OCI-M2 (cell line): ENCODE measurements at regions not wholly inside any gene's neighbourhood (a gene's known extent, or its start where the extent isn't known, plus 50 kb on each side); places are given as distances from the start of the nearest gene placed in this dataset.

ENCODE experiments used
- DNase-seq: peaks from one replicate; lab custom pipeline; 2025; ENCODE audit not compliant: unreplicated experiment; lab: John Stamatoyannopoulos, UW

DNA sequence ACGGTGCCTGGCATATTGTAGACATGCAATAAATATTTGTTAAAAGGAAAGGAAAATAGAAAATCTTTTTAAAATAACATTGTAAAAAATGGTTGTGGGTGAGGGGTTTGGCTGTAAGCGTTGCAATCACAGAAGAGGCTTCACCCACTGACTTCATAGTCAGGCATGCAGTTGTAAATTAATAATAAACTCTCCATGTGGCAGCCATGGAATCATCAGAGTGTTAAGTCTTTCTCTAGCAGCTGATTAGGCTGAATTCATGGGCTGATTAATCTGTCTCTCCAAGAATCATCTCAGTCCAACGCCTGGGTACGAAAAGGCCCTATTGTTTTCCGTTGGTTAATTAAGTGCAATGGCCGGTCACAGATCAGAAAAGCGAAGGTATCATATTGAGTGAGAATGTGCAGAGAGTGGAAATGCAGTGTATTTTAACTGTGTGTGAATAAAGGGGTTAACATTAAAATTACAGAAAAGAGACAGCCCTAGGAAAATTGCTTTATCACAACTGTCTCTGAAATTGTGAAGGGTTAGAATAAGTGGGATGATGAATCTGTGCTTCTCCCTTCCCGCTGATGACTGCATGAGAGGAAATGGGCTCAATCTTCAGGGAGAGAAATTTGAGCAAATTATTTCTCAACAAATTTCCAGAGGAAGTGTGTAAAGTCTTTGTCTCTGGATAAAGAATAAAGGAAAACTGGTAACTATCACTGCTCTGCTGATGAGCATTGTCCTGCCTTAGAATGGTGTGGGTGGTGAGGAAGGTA is 269.0 kb downstream of the FAM76B start:
- DNase-seq, result no peak

DNA sequence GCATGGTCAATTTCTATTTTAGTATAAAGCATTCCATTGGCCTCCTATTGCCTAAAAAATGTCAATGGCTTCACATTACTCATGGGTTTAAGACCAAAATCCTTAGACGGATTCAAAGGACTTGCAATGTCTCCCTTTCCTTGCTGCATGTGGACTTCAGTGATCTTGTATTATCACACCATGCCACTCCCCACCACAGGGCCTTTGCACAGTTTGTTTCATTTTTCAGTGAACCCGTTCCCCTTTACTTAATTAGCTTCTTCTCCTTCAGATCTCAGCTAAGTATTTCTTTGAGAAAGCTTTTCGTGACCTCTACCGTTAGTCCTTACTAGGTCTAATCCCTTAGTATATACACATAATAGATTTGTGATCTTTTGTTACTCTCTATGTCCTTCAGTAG is 269.7 kb downstream of the FAM76B start:
- DNase-seq, result no peak

GRCh38 chr11:95517453-95517852 is 272.1 kb downstream of the FAM76B start:
- DNase-seq, result no peak

- DNase-seq, result no peak
Observed at GRCh38 chr11:95516786-95517185, 272.8 kb downstream of the FAM76B start.

DNA sequence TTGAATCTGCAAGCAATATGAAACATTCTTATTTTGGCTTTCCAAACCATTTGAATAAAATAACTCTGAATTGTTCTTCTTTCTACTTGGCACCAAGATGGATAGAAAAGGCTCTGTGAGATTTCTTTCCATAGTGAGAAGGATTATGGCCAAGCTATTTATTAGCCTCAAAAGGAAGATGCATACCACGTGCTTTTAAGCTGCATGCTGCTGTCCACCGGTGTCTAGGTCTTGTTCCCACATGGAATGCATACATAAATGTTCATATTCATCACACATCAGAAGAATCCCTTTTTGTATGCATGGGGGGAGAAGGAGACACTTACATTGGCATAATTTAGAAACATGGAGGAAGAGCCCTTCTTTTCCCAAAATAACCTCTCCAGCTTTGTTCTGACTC is 273.4 kb downstream of the FAM76B start:
- DNase-seq, result no peak

DNA sequence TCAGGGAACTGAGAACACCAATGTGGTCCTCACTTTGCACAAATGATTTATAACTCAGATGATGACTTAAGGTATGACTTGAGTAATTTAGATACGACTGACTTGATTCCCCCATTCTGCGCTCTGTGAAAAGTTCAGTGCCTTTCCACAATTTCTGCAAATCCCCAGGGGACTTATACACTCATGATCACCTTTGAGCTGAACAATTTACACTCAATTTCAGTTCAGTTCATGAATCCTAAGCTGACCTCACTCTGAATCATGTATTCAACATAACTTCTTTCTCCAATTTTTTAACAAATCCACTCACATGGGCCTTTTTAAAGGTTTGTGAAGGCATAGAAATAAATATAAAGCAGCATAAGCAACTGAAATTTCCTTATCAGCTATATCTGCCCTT is 274.2 kb downstream of the FAM76B start:
- DNase-seq, result no peak

DNA sequence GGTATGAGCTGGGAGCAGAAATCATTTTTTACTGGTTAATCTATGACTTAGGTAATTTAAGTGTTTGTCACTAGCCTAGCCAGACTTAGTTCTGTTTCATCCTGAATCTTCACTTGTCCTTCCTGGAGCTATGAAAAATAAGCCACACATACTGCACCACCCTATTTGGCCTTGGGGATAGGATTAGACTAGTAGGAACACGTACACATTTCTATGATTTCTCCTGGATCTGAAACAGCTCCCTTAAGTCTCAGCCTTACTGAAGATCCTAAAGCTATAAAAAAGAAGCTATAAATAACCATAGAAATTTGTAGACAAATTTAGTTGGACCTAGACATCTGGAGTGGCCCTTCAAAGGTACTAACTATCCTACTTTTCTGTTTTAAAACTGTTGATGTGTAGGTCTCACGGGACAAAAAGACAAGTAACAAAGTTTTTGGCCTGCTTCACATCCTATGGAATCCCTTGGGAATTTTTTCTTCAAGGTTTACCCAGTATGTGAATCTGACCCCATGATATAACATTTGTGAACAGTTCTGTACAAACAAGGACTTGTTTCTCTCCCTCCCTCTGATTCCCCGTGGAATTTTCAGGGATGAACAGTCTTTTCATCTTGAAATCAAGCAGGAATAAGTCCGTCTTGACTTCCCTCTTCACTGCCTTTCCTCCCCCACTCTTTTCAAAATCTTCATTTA is 275.0 kb downstream of the FAM76B start:
- no peak for DNase-seq

DNA sequence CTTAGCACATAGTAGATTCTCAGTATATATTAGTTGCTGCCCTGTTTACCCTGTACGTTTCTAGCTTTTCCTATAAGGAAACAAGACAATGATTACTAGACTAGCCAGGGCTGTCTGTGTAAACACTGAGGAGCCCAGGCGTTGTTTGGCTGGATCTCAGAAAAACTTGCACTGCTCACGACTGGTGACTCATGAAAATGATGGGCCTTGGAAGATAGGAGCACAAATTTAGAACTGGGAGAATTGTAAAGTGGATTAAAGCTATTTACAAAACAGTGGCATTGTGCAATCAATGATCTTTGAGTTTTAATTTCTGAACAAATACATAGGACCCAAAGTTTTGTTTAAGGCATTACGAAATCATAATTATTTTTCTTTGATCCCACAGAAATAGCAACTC is 276.9 kb downstream of the FAM76B start:
- no peak for DNase-seq

GRCh38 chr11:95512177-95512576 is 277.4 kb downstream of the FAM76B start:
- no peak for DNase-seq

- DNase-seq, result no peak
Observed at GRCh38 chr11:95508219-95508890, 277.4 kb upstream of the SESN3 start.

GRCh38 chr11:95507794-95508193 is 276.8 kb upstream of the SESN3 start:
- DNase-seq, result no peak

- DNase-seq, result no peak
Observed at GRCh38 chr11:95506777-95507176, 275.8 kb upstream of the SESN3 start.

DNA sequence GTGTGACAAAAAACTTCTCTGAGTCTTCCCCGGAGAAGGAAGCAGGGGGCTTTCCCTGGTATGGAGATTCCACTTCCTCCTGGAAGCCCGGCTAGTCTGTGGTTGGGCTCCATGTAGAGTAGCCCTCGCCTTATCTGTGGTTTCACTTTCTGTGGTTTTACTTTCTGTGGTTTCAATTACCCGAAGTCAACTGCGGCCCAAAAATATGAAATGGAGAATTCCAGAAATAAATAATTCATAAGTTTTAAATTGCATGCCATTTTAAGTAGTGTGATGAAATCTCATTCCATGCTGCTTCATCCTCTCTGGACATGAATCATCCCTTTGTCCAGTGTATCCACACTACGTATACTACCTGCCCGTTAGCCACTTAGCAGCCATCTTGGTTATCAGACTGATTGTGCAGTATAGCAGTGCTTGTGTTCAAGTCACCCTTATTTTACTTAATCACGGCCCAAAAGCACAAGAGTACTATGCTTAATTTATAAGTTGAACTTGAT is 275.0 kb upstream of the SESN3 start:
- no peak for DNase-seq

GRCh38 chr11:95503047-95503446 is 272.0 kb upstream of the SESN3 start:
- DNase-seq, result no peak

- DNase-seq, result no peak
Observed at GRCh38 chr11:95502522-95502921, 271.5 kb upstream of the SESN3 start.

DNA sequence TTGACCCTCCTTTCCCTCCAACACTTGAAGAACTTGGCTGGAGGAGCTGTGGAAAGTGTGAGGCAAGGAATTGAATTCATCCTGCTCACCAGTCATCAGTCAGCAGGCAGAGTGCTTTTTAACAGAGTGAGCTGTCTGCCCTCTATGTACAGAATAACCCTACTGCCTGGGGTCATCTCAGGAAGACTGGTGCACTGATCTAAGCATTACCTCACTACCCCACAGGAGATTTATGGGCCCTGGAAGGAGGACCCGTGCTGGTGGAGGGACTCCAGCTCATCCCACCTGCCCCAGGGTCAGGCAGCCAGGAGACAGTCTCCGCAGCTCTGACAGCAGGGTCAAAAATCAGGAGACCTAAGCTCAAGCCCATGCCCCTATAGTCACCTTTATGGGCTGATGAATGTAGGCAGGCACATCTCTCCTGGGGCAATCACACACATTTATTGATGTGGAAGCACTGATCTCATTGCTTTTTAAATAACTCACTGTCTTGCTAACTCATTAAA is 270.8 kb upstream of the SESN3 start:
- no peak for DNase-seq

DNA sequence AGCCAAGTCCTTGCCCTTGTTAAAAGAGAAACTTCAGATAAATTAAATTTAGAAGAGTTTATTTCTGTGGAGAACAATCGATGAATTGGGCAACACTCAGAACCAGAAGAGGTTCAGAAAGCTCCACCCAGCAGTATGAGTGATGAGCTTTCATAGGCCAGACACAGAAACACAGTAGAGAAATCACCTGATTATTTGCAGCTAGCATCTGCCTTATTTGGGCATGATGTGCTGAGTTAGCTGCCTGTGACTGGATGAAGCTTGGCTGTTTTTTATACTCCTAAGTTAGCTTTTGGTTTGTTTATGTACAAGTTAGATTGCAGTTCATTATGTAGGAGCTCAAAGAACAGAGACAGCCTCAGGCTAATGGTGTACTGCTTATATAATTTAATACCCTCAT is 269.5 kb upstream of the SESN3 start:
- no peak for DNase-seq

DNA sequence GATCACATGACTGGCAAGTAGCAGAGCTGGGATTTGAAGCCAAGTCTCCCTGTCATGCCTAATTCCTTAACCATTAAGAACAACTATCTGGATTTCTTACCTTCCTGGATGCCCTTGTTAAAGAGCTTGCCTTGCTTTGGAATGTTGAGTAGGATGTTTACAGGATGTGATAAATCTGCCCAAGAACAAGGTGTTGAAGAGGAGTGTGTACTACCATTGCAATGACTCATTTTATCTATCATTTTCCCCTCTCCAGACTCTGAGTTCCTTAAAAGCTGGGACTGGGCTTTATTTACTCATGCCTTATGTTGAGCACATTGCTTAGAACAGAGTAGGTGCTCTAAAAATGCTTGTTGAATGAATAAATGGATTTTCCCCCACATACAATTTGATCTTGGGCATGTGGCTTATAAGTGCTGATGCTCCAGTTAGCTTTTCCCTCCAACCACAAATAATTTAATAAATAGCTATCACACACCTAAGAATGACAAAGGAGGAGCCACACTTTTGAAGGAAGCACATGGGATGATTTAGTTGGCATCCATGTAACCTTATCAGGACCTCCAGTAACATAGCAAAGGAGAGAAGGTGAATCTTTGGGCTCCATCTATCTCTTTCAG is 268.6 kb upstream of the SESN3 start:
- DNase-seq, result no peak

GRCh38 chr11:95498722-95499425 is 267.9 kb upstream of the SESN3 start:
- DNase-seq, result no peak

GRCh38 chr11:95496901-95497300 is 265.9 kb upstream of the SESN3 start:
- DNase-seq, result no peak

GRCh38 chr11:95495706-95496105 is 264.7 kb upstream of the SESN3 start:
- no peak for DNase-seq
